ENCODE measurements at regions not wholly inside any gene's neighbourhood (a gene's known extent, or its start where the extent isn't known, plus 50 kb on each side); places are given as distances from the start of the nearest gene placed in this dataset.
"Not testable (repeated sequence)": the region's sequence is repeated elsewhere in the genome, so short reads cannot be mapped to it uniquely, and the experiment has no call there.

GRCh38 chr4:181853881-181854511 is 389.2 kb upstream of the TENM3 start:
- DNase-seq (ENCODE audit: low read depth), result no peak
- TF ChIP-seq CTCF (IDR thresholded peaks at IDR 0.05; ENCODE audit: low read depth, low read length, missing control alignments), result no peak
- in situ Hi-C loops (cut with HindIII; ENCODE audit: low sequenced_read_pairs), result no loop called here
- no peak overlapping the region for H3K4me3 ChIP-seq (ENCODE audit: low read depth, low read length)

- H3K4me3 ChIP-seq (ENCODE audit: low read depth, low read length), result no peak overlapping the region
- no peak for DNase-seq (ENCODE audit: low read depth)
- no peak for TF ChIP-seq CTCF (IDR thresholded peaks at IDR 0.05; ENCODE audit: low read depth, low read length, missing control alignments)
- in situ Hi-C loops (cut with HindIII; ENCODE audit: low sequenced_read_pairs), result loop anchor here (5.0 kb wide), 1 partner anchor 63 kb away; no protein-coding TSS in a partner anchor
Measured at GRCh38 chr4:181855307-181855706, 387.9 kb upstream of the TENM3 start.

DNA sequence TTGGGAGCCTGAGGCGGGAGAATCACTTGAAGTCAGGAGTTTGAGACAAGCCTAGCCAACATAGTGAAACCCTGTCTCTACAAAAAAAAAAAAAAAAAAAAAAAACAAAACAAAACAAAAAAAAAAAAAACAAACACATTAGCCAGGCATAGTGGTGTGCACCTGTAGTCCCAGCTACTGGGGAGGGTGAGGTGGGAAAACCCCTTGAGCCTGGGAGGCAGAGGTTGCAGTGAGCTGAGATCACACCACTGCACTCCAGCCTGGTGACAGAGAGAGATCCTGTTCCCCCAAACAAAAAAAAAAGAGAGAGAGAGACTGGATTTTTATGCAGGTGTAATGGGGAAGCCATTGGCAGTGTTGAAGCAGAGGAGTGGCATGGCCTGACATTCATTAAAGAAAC is 385.7 kb upstream of the TENM3 start:
- H3K4me3 ChIP-seq (ENCODE audit: low read depth, low read length); DNase-seq (ENCODE audit: low read depth): not testable (repeated sequence)
- in situ Hi-C loops (cut with HindIII; ENCODE audit: low sequenced_read_pairs), result loop anchor here (5.0 kb wide), 1 partner anchor 65 kb away; no protein-coding TSS in a partner anchor

GRCh38 chr4:181858741-181859140 is 384.5 kb upstream of the TENM3 start:
- no peak for TF ChIP-seq CTCF (IDR thresholded peaks at IDR 0.05; ENCODE audit: low read depth, low read length, missing control alignments)
- in situ Hi-C loops (cut with HindIII; ENCODE audit: low sequenced_read_pairs), result loop anchor here (5.0 kb wide), 1 partner anchor 66 kb away; no protein-coding TSS in a partner anchor
- H3K4me3 ChIP-seq (ENCODE audit: low read depth, low read length), result no peak overlapping the region
- DNase-seq (ENCODE audit: low read depth), result no peak

GRCh38 chr4:181859439-181859838 is 383.8 kb upstream of the TENM3 start:
- no peak for TF ChIP-seq CTCF (IDR thresholded peaks at IDR 0.05; ENCODE audit: low read depth, low read length, missing control alignments)
- H3K4me3 ChIP-seq (ENCODE audit: low read depth, low read length), result no peak overlapping the region
- in situ Hi-C loops (cut with HindIII; ENCODE audit: low sequenced_read_pairs), result loop anchor here (5.0 kb wide), 1 partner anchor 67 kb away; no protein-coding TSS in a partner anchor
- no peak for DNase-seq (ENCODE audit: low read depth)

DNA sequence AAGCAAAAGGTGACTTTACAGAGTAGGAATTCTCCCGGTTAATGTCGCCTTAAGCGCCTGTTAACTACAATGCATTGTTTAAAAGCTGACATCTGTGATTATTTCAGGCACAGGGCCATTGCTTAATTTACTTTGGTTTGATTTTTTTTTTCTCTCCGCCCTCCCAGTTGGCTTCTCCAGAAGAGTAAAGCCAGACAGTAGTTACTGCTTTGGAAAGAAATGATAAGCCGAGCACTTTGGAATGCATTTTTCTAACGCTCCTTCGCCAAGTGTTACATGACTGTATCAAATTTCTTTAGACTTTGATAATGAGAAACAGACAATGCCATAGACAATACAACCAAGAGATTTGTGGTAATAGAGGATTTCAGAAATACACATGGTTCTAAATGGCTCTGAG is 383.0 kb upstream of the TENM3 start:
- peak; percentile 39 for DNase-seq (ENCODE audit: low read depth)
- H3K4me3 ChIP-seq (ENCODE audit: low read depth, low read length), result no peak overlapping the region
- no peak for TF ChIP-seq CTCF (IDR thresholded peaks at IDR 0.05; ENCODE audit: low read depth, low read length, missing control alignments)
- in situ Hi-C loops (cut with HindIII; ENCODE audit: low sequenced_read_pairs), result no loop called here

DNA sequence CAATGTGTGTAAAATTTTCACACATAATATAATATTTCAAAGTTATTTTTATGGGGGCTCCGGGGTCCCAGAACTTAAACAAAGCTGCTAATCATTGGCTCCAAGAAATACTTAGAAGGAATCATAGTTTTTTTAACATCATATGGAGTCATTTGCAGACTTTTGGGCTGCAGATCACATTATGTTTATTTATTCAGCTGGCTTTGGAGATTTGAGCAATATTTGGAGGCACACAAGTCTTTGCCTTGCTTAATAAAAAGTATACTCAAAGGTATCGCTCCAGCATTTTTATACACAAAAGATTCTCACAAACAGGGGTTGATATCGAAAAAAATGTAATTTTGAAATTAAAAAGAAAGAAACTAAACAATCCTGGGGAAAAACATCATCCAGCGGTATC is 382.5 kb upstream of the TENM3 start:
- TF ChIP-seq CTCF (IDR thresholded peaks at IDR 0.05; ENCODE audit: low read depth, low read length, missing control alignments), result no peak
- no peak overlapping the region for H3K4me3 ChIP-seq (ENCODE audit: low read depth, low read length)
- no peak for DNase-seq (ENCODE audit: low read depth)
- in situ Hi-C loops (cut with HindIII; ENCODE audit: low sequenced_read_pairs), result no loop called here

Measured in astrocyte of the cerebellum (primary cell).